H1 (cell line): ENCODE measurements at regions not wholly inside any gene's neighbourhood (a gene's known extent, or its start where the extent isn't known, plus 50 kb on each side); places are given as distances from the start of the nearest gene placed in this dataset.

Source experiments
- CHD2 ChIP-seq: IDR thresholded peaks from 2 replicates; pipeline ENCODE4 v1.6.1; 2012; ENCODE audit warnings: low read length, improper control_type of control experiment
- SRF ChIP-seq: IDR thresholded peaks from 2 replicates; pipeline ENCODE4 v1.6.1; 2011; ENCODE audit warnings: mild to moderate bottlenecking, low read depth, low read length, moderate library complexity
- TF ChIP-seq, protein P1 (sequence below): fragments of 300-600 bp; sonication (generic); IDR thresholded peaks from 2 replicates; pipeline ENCODE4 v1.7.1; 2012; ENCODE audit warnings: low read length, moderate library complexity, mild to moderate bottlenecking, inconsistent platforms; ENCODE audit not compliant: insufficient replicate concordance
- TF ChIP-seq, protein P2 (sequence below), 3 experiments: IDR thresholded peaks; 1 replicate in 2 of 3; 2 replicates in 1 of 3; pipeline versions ENCODE4 v1.5.1 to v1.6.1; 2011; ENCODE audit warnings: low read length in 3 of 3, mild to moderate bottlenecking in 3 of 3, inconsistent platforms in 2 of 3, low read depth in 1 of 3, moderate library complexity in 1 of 3; ENCODE audit not compliant: insufficient read depth in 1 of 3; ENCODE audit errors: control extremely low read depth in 1 of 3

DNA sequence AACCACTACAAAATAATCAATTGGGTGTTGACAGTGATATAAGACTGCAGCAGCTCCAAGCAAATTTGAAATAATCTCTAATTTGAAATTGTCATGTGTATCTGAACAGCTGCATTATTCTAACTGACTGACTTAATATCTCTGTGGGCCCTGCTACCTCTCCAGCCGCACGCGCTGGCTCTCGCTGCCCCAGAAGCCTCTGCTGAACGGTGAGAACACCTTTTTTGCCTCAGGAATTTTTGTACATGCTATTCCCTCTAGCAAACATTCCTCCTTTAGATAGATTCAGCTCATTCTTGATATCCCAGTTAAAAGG, 155.9 kb upstream of the MDFIC start (continued):
- TF ChIP-seq, protein P1, sequence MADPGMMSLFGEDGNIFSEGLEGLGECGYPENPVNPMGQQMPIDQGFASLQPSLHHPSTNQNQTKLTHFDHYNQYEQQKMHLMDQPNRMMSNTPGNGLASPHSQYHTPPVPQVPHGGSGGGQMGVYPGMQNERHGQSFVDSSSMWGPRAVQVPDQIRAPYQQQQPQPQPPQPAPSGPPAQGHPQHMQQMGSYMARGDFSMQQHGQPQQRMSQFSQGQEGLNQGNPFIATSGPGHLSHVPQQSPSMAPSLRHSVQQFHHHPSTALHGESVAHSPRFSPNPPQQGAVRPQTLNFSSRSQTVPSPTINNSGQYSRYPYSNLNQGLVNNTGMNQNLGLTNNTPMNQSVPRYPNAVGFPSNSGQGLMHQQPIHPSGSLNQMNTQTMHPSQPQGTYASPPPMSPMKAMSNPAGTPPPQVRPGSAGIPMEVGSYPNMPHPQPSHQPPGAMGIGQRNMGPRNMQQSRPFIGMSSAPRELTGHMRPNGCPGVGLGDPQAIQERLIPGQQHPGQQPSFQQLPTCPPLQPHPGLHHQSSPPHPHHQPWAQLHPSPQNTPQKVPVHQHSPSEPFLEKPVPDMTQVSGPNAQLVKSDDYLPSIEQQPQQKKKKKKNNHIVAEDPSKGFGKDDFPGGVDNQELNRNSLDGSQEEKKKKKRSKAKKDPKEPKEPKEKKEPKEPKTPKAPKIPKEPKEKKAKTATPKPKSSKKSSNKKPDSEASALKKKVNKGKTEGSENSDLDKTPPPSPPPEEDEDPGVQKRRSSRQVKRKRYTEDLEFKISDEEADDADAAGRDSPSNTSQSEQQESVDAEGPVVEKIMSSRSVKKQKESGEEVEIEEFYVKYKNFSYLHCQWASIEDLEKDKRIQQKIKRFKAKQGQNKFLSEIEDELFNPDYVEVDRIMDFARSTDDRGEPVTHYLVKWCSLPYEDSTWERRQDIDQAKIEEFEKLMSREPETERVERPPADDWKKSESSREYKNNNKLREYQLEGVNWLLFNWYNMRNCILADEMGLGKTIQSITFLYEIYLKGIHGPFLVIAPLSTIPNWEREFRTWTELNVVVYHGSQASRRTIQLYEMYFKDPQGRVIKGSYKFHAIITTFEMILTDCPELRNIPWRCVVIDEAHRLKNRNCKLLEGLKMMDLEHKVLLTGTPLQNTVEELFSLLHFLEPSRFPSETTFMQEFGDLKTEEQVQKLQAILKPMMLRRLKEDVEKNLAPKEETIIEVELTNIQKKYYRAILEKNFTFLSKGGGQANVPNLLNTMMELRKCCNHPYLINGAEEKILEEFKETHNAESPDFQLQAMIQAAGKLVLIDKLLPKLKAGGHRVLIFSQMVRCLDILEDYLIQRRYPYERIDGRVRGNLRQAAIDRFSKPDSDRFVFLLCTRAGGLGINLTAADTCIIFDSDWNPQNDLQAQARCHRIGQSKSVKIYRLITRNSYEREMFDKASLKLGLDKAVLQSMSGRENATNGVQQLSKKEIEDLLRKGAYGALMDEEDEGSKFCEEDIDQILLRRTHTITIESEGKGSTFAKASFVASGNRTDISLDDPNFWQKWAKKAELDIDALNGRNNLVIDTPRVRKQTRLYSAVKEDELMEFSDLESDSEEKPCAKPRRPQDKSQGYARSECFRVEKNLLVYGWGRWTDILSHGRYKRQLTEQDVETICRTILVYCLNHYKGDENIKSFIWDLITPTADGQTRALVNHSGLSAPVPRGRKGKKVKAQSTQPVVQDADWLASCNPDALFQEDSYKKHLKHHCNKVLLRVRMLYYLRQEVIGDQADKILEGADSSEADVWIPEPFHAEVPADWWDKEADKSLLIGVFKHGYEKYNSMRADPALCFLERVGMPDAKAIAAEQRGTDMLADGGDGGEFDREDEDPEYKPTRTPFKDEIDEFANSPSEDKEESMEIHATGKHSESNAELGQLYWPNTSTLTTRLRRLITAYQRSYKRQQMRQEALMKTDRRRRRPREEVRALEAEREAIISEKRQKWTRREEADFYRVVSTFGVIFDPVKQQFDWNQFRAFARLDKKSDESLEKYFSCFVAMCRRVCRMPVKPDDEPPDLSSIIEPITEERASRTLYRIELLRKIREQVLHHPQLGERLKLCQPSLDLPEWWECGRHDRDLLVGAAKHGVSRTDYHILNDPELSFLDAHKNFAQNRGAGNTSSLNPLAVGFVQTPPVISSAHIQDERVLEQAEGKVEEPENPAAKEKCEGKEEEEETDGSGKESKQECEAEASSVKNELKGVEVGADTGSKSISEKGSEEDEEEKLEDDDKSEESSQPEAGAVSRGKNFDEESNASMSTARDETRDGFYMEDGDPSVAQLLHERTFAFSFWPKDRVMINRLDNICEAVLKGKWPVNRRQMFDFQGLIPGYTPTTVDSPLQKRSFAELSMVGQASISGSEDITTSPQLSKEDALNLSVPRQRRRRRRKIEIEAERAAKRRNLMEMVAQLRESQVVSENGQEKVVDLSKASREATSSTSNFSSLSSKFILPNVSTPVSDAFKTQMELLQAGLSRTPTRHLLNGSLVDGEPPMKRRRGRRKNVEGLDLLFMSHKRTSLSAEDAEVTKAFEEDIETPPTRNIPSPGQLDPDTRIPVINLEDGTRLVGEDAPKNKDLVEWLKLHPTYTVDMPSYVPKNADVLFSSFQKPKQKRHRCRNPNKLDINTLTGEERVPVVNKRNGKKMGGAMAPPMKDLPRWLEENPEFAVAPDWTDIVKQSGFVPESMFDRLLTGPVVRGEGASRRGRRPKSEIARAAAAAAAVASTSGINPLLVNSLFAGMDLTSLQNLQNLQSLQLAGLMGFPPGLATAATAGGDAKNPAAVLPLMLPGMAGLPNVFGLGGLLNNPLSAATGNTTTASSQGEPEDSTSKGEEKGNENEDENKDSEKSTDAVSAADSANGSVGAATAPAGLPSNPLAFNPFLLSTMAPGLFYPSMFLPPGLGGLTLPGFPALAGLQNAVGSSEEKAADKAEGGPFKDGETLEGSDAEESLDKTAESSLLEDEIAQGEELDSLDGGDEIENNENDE = no peak
- no peak for TF ChIP-seq CHD2
- no peak for TF ChIP-seq SRF
- TF ChIP-seq, protein P2, sequence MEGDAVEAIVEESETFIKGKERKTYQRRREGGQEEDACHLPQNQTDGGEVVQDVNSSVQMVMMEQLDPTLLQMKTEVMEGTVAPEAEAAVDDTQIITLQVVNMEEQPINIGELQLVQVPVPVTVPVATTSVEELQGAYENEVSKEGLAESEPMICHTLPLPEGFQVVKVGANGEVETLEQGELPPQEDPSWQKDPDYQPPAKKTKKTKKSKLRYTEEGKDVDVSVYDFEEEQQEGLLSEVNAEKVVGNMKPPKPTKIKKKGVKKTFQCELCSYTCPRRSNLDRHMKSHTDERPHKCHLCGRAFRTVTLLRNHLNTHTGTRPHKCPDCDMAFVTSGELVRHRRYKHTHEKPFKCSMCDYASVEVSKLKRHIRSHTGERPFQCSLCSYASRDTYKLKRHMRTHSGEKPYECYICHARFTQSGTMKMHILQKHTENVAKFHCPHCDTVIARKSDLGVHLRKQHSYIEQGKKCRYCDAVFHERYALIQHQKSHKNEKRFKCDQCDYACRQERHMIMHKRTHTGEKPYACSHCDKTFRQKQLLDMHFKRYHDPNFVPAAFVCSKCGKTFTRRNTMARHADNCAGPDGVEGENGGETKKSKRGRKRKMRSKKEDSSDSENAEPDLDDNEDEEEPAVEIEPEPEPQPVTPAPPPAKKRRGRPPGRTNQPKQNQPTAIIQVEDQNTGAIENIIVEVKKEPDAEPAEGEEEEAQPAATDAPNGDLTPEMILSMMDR (IDR thresholded peaks at IDR 0.05; ENCODE audit: control extremely low read depth in 1 of 3, insufficient read depth in 1 of 3, low read depth in 1 of 3, low read length in 3 of 3) = no peak
